ENCODE measurements at regions not wholly inside any gene's neighbourhood (a gene's known extent, or its start where the extent isn't known, plus 50 kb on each side); places are given as distances from the start of the nearest gene placed in this dataset.

- Histone ChIP-seq H4K8ac (ENCODE audit: low read depth, low read length) (no peak overlapping the region), H3K9me3 (ENCODE audit: insufficient read depth, low read depth, low read length) (no peaks in the 10 kb centered on the region), H2AFZ (ENCODE audit: insufficient read depth, low read length, poor library complexity) (no peak overlapping the region), H3K79me2 (ENCODE audit: control insufficient read depth, insufficient read depth, low read length, poor library complexity) (no peaks in the 10 kb centered on the region), H3K9ac (ENCODE audit: low read length) (no peak overlapping the region), H3K27me3 (ENCODE audit: insufficient read depth, low read length) (no peaks in the 10 kb centered on the region), H2BK5ac (ENCODE audit: low read depth, low read length, poor library complexity) (no peak overlapping the region), H3K18ac (ENCODE audit: low read length) (no peak overlapping the region), H2BK12ac (ENCODE audit: low read length) (peak overlapping the region; percentile 3), H2BK120ac (ENCODE audit: insufficient read depth, low read length, poor library complexity) (no peak overlapping the region), H4K12ac (ENCODE audit: low read depth, low read length) (no peak overlapping the region), H3K23ac (ENCODE audit: low read length) (no peak overlapping the region), H2AK5ac (ENCODE audit: low read length) (no peak overlapping the region), H3K4me1 (ENCODE audit: control insufficient read depth in 1 of 2, insufficient read depth in 2 of 2, low read length in 2 of 2) (peaks cover 5% of the 10 kb centered on the region in 2 experiments), H4K91ac (ENCODE audit: low read depth, low read length) (no peak overlapping the region), H3K36me3 (ENCODE audit: control insufficient read depth in 1 of 2, insufficient read depth in 2 of 2, low read length in 2 of 2) (no peaks in the 10 kb centered on the region), H3K4me3 (ENCODE audit: low read depth, low read length) (no peak overlapping the region), H3K14ac (ENCODE audit: low read length) (no peak overlapping the region), H3K4ac (ENCODE audit: low read depth, low read length) (no peak overlapping the region), H3K79me1 (ENCODE audit: low read length) (no peaks in the 10 kb centered on the region), H3K4me2 (ENCODE audit: low read length) (peak overlapping the region; percentile 7), H3K27ac (ENCODE audit: low read depth, low read length) (no peak overlapping the region)
- no peak for DNase-seq
- no CpG with 5 or more reads among the region's 8 CpGs for WGBS (ENCODE audit: extremely low coverage, insufficient coverage, insufficient read length)
Observed at GRCh38 chr1:209341673-209342420, 241.7 kb upstream of the CAMK1G start.

GRCh38 chr1:209342441-209343175 is 240.9 kb upstream of the CAMK1G start:
- no peaks in the 10 kb centered on the region for H3K36me3 ChIP-seq (ENCODE audit: control insufficient read depth in 1 of 2, insufficient read depth in 2 of 2, low read length in 2 of 2)
- H3K9ac ChIP-seq (ENCODE audit: low read length): no peak overlapping the region
- H3K79me2 ChIP-seq (ENCODE audit: control insufficient read depth, insufficient read depth, low read length, poor library complexity): no peaks in the 10 kb centered on the region
- H2AK5ac ChIP-seq (ENCODE audit: low read length): no peak overlapping the region
- no peak overlapping the region for H2BK5ac ChIP-seq (ENCODE audit: low read depth, low read length, poor library complexity)
- H3K14ac ChIP-seq (ENCODE audit: low read length): no peak overlapping the region
- DNase-seq: no peak
- no peak overlapping the region for H4K91ac ChIP-seq (ENCODE audit: low read depth, low read length)
- no peaks in the 10 kb centered on the region for H3K27me3 ChIP-seq (ENCODE audit: insufficient read depth, low read length)
- peaks cover 5% of the 10 kb centered on the region in 2 experiments for H3K4me1 ChIP-seq (ENCODE audit: control insufficient read depth in 1 of 2, insufficient read depth in 2 of 2, low read length in 2 of 2)
- H3K18ac ChIP-seq (ENCODE audit: low read length): no peak overlapping the region
- no peak overlapping the region for H3K27ac ChIP-seq (ENCODE audit: low read depth, low read length)
- H3K9me3 ChIP-seq (ENCODE audit: insufficient read depth, low read depth, low read length): no peaks in the 10 kb centered on the region
- no peak overlapping the region for H2AFZ ChIP-seq (ENCODE audit: insufficient read depth, low read length, poor library complexity)
- peak overlapping the region; percentile 7 for H3K4me2 ChIP-seq (ENCODE audit: low read length)
- H2BK12ac ChIP-seq (ENCODE audit: low read length): no peak overlapping the region
- H3K4me3 ChIP-seq (ENCODE audit: low read depth, low read length): no peak overlapping the region
- WGBS (ENCODE audit: extremely low coverage, insufficient coverage, insufficient read length): no CpG with 5 or more reads among the region's 9 CpGs
- no peak overlapping the region for H2BK120ac ChIP-seq (ENCODE audit: insufficient read depth, low read length, poor library complexity)
- no peak overlapping the region for H3K4ac ChIP-seq (ENCODE audit: low read depth, low read length)
- H3K23ac ChIP-seq (ENCODE audit: low read length): no peak overlapping the region
- no peak overlapping the region for H4K12ac ChIP-seq (ENCODE audit: low read depth, low read length)
- H4K8ac ChIP-seq (ENCODE audit: low read depth, low read length): no peak overlapping the region
- H3K79me1 ChIP-seq (ENCODE audit: low read length): no peaks in the 10 kb centered on the region

GRCh38 chr1:209343511-209343910 is 240.0 kb upstream of the CAMK1G start:
- DNase-seq: no peak
- H3K9ac ChIP-seq (ENCODE audit: low read length): no peak overlapping the region
- H3K14ac ChIP-seq (ENCODE audit: low read length): no peak overlapping the region
- no peak overlapping the region for H3K4me3 ChIP-seq (ENCODE audit: low read depth, low read length)
- H4K12ac ChIP-seq (ENCODE audit: low read depth, low read length): no peak overlapping the region
- no peaks in the 10 kb centered on the region for H3K27me3 ChIP-seq (ENCODE audit: insufficient read depth, low read length)
- H3K79me2 ChIP-seq (ENCODE audit: control insufficient read depth, insufficient read depth, low read length, poor library complexity): no peaks in the 10 kb centered on the region
- H3K4ac ChIP-seq (ENCODE audit: low read depth, low read length): no peak overlapping the region
- no peak overlapping the region for H2BK5ac ChIP-seq (ENCODE audit: low read depth, low read length, poor library complexity)
- H2BK12ac ChIP-seq (ENCODE audit: low read length): no peak overlapping the region
- H3K4me1 ChIP-seq (ENCODE audit: control insufficient read depth in 1 of 2, insufficient read depth in 2 of 2, low read length in 2 of 2): peaks cover 5% of the 10 kb centered on the region in 2 experiments
- no peak overlapping the region for H2BK120ac ChIP-seq (ENCODE audit: insufficient read depth, low read length, poor library complexity)
- no CpG with 5 or more reads among the region's 4 CpGs for WGBS (ENCODE audit: extremely low coverage, insufficient coverage, insufficient read length)
- no peaks in the 10 kb centered on the region for H3K79me1 ChIP-seq (ENCODE audit: low read length)
- H3K36me3 ChIP-seq (ENCODE audit: control insufficient read depth in 1 of 2, insufficient read depth in 2 of 2, low read length in 2 of 2): no peaks in the 10 kb centered on the region
- no peak overlapping the region for H3K23ac ChIP-seq (ENCODE audit: low read length)
- no peak overlapping the region for H3K27ac ChIP-seq (ENCODE audit: low read depth, low read length)
- no peaks in the 10 kb centered on the region for H3K9me3 ChIP-seq (ENCODE audit: insufficient read depth, low read depth, low read length)
- H4K91ac ChIP-seq (ENCODE audit: low read depth, low read length): no peak overlapping the region
- no peak overlapping the region for H2AK5ac ChIP-seq (ENCODE audit: low read length)
- no peak overlapping the region for H3K18ac ChIP-seq (ENCODE audit: low read length)
- H2AFZ ChIP-seq (ENCODE audit: insufficient read depth, low read length, poor library complexity): no peak overlapping the region
- H4K8ac ChIP-seq (ENCODE audit: low read depth, low read length): no peak overlapping the region
- no peak overlapping the region for H3K4me2 ChIP-seq (ENCODE audit: low read length)

- H3K27me3 ChIP-seq (ENCODE audit: insufficient read depth, low read length): no peaks in the 10 kb centered on the region
- no peaks in the 10 kb centered on the region for H3K79me1 ChIP-seq (ENCODE audit: low read length)
- no peak overlapping the region for H4K91ac ChIP-seq (ENCODE audit: low read depth, low read length)
- no CpG with 5 or more reads among the region's 2 CpGs for WGBS (ENCODE audit: extremely low coverage, insufficient coverage, insufficient read length)
- no peak overlapping the region for H4K8ac ChIP-seq (ENCODE audit: low read depth, low read length)
- H4K12ac ChIP-seq (ENCODE audit: low read depth, low read length): no peak overlapping the region
- DNase-seq: no peak
- no peaks in the 10 kb centered on the region for H3K79me2 ChIP-seq (ENCODE audit: control insufficient read depth, insufficient read depth, low read length, poor library complexity)
- no peaks in the 10 kb centered on the region for H3K36me3 ChIP-seq (ENCODE audit: control insufficient read depth in 1 of 2, insufficient read depth in 2 of 2, low read length in 2 of 2)
- peaks cover 5% of the 10 kb centered on the region in 2 experiments for H3K4me1 ChIP-seq (ENCODE audit: control insufficient read depth in 1 of 2, insufficient read depth in 2 of 2, low read length in 2 of 2)
- H3K23ac ChIP-seq (ENCODE audit: low read length): no peak overlapping the region
- no peak overlapping the region for H3K4me2 ChIP-seq (ENCODE audit: low read length)
- no peak overlapping the region for H3K4ac ChIP-seq (ENCODE audit: low read depth, low read length)
- no peak overlapping the region for H2BK120ac ChIP-seq (ENCODE audit: insufficient read depth, low read length, poor library complexity)
- H2BK5ac ChIP-seq (ENCODE audit: low read depth, low read length, poor library complexity): no peak overlapping the region
- no peak overlapping the region for H3K18ac ChIP-seq (ENCODE audit: low read length)
- no peak overlapping the region for H2AFZ ChIP-seq (ENCODE audit: insufficient read depth, low read length, poor library complexity)
- no peak overlapping the region for H3K9ac ChIP-seq (ENCODE audit: low read length)
- H3K27ac ChIP-seq (ENCODE audit: low read depth, low read length): no peak overlapping the region
- no peaks in the 10 kb centered on the region for H3K9me3 ChIP-seq (ENCODE audit: insufficient read depth, low read depth, low read length)
- H2AK5ac ChIP-seq (ENCODE audit: low read length): no peak overlapping the region
- H3K14ac ChIP-seq (ENCODE audit: low read length): no peak overlapping the region
- no peak overlapping the region for H2BK12ac ChIP-seq (ENCODE audit: low read length)
- H3K4me3 ChIP-seq (ENCODE audit: low read depth, low read length): no peak overlapping the region
Observed at GRCh38 chr1:209344156-209344555, 239.4 kb upstream of the CAMK1G start.
